HFFc6 (cell line): ENCODE measurements at regions not wholly inside any gene's neighbourhood (a gene's known extent, or its start where the extent isn't known, plus 50 kb on each side); places are given as distances from the start of the nearest gene placed in this dataset.

ENCODE experiments used
- DNase-seq: peaks from one replicate; pipeline ENCODE4 v3.0.0-alpha.2; 2018
- H3K27ac Mint-ChIP-seq: 2 replicates; pipeline ENCODE4 v1.8.0; 2020; ENCODE audit warnings: mild to moderate bottlenecking, mixed read lengths
- H3K27me3 Mint-ChIP-seq: 2 replicates; pipeline ENCODE4 v1.8.0; 2021; ENCODE audit warnings: mild to moderate bottlenecking, moderate library complexity, mixed read lengths; ENCODE audit not compliant: insufficient read depth
- H3K36me3 Mint-ChIP-seq: 2 replicates; pipeline ENCODE4 v1.8.0; 2021; ENCODE audit warnings: low read depth, mixed read lengths
- H3K4me1 Mint-ChIP-seq: 2 replicates; pipeline ENCODE4 v1.8.0; 2020; ENCODE audit warnings: low read depth, mixed read lengths
- H3K4me3 Mint-ChIP-seq: 2 replicates; pipeline ENCODE4 v1.8.0; 2020; ENCODE audit warnings: mild to moderate bottlenecking, moderate library complexity, mixed read lengths
- H3K9me3 Mint-ChIP-seq: 2 replicates; pipeline ENCODE4 v1.8.0; 2020; ENCODE audit warnings: mild to moderate bottlenecking, mixed read lengths
- CTCF ChIP-seq: fragments of 200-600 bp; sonication (generic); IDR thresholded peaks from 2 replicates; pipeline ENCODE4 v1.5.0; 2021; ENCODE audit warnings: antibody characterized with exemption, mild to moderate bottlenecking

GRCh38 chr12:17276196-17276595 is 670.2 kb upstream of the LMO3 start:
- Mint-ChIP-seq H3K36me3 (no peaks in the 10 kb centered on the region), H3K27ac (no peak overlapping the region), H3K27me3 (no peaks in the 10 kb centered on the region), H3K9me3 (peaks cover 28% of the 10 kb centered on the region), H3K4me1 (no peaks in the 10 kb centered on the region), H3K4me3 (no peak overlapping the region)
- TF ChIP-seq CTCF: no peak
- DNase-seq: no peak

GRCh38 chr12:17266856-17267255 is 660.9 kb upstream of the LMO3 start:
- H3K9me3 Mint-ChIP-seq: peaks cover 5% of the 10 kb centered on the region; the same call in 1 of the 2 replicates
- no peak for DNase-seq
- no peak overlapping the region for H3K27ac Mint-ChIP-seq
- no peaks in the 10 kb centered on the region for H3K36me3 Mint-ChIP-seq
- no peaks in the 10 kb centered on the region for H3K4me1 Mint-ChIP-seq
- no peak overlapping the region for H3K4me3 Mint-ChIP-seq
- no peak for TF ChIP-seq CTCF
- no peaks in the 10 kb centered on the region for H3K27me3 Mint-ChIP-seq

GRCh38 chr12:17264603-17265002 is 658.6 kb upstream of the LMO3 start:
- H3K9me3 Mint-ChIP-seq: 0 out of 2 replicates have a peak, but pooled peaks cover 4% of the 10 kb centered on the region
- no peak for TF ChIP-seq CTCF
- H3K4me1 Mint-ChIP-seq: no peaks in the 10 kb centered on the region
- H3K27me3 Mint-ChIP-seq: no peaks in the 10 kb centered on the region
- no peaks in the 10 kb centered on the region for H3K36me3 Mint-ChIP-seq
- no peak overlapping the region for H3K27ac Mint-ChIP-seq
- no peak for DNase-seq
- H3K4me3 Mint-ChIP-seq: no peak overlapping the region

GRCh38 chr12:17239874-17240273 is 633.9 kb upstream of the LMO3 start:
- DNase-seq: no peak
- Mint-ChIP-seq H3K4me3 (no peak overlapping the region), H3K27me3 (no peaks in the 10 kb centered on the region), H3K4me1 (no peaks in the 10 kb centered on the region), H3K27ac (no peak overlapping the region), H3K9me3 (peaks cover 20% of the 10 kb centered on the region), H3K36me3 (no peaks in the 10 kb centered on the region)
- TF ChIP-seq CTCF: no peak

GRCh38 chr12:17235996-17236395 is 630.0 kb upstream of the LMO3 start:
- Mint-ChIP-seq H3K4me1 (no peaks in the 10 kb centered on the region), H3K27me3 (peaks cover 2% of the 10 kb centered on the region; the same call in 1 of the 2 replicates)

More at GRCh38 chr12:17235996-17236395, 630.0 kb upstream of the LMO3 start:
- no peak overlapping the region for H3K27ac Mint-ChIP-seq
- no peaks in the 10 kb centered on the region for H3K36me3 Mint-ChIP-seq
- TF ChIP-seq CTCF: no peak
- peaks cover 40% of the 10 kb centered on the region for H3K9me3 Mint-ChIP-seq
- no peak for DNase-seq
- H3K4me3 Mint-ChIP-seq: no peak overlapping the region
